Karpas-422 (cell line): ENCODE measurements at regions not wholly inside any gene's neighbourhood (a gene's known extent, or its start where the extent isn't known, plus 50 kb on each side); places are given as distances from the start of the nearest gene placed in this dataset.

Experiments used
- DNase-seq: peaks from one replicate; pipeline ENCODE4 v3.0.0-alpha.2; 2015
- H2AFZ ChIP-seq: fragments of 200-600 bp; sonication (generic); 2 replicates; pipeline ENCODE4 v1.6.1; 2014; ENCODE audit warnings: antibody characterized with exemption, low read length, mixed read lengths
- H3K27ac ChIP-seq: fragments of 200-600 bp; sonication (generic); 2 replicates; pipeline ENCODE4 v1.5.1; 2014; ENCODE audit warnings: mild to moderate bottlenecking, low read length, moderate library complexity
- H3K27me3 ChIP-seq: fragments of 200-600 bp; sonication (generic); 2 replicates; pipeline ENCODE4 v1.6.1; 2014; ENCODE audit warnings: low read length, mixed read lengths
- H3K36me3 ChIP-seq: fragments of 200-600 bp; sonication (generic); 2 replicates; pipeline ENCODE4 v1.6.1; 2014; ENCODE audit warnings: low read length, mixed read lengths; ENCODE audit not compliant: insufficient read depth
- H3K4me1 ChIP-seq: fragments of 200-600 bp; sonication (generic); 2 replicates; pipeline ENCODE4 v1.6.1; 2014; ENCODE audit warnings: mild to moderate bottlenecking, low read length, mixed read lengths
- H3K4me2 ChIP-seq: fragments of 200-600 bp; sonication (generic); 2 replicates; pipeline ENCODE4 v1.6.1; 2014; ENCODE audit warnings: low read length, low read depth, mild to moderate bottlenecking; ENCODE audit not compliant: poor library complexity, severe bottlenecking
- H3K4me3 ChIP-seq: fragments of 200-600 bp; sonication (generic); 2 replicates; pipeline ENCODE4 v1.5.1; 2014; ENCODE audit warnings: mild to moderate bottlenecking, antibody characterized with exemption, low read length, mixed read lengths
- H3K79me2 ChIP-seq: fragments of 200-600 bp; sonication (generic); 2 replicates; pipeline ENCODE4 v1.6.1; 2014; ENCODE audit warnings: mild to moderate bottlenecking, low read length, mixed read lengths
- H3K9ac ChIP-seq: fragments of 200-600 bp; sonication (generic); 2 replicates; pipeline ENCODE4 v1.6.0; 2014; ENCODE audit warnings: low read length
- H3K9me2 ChIP-seq: fragments of 200-600 bp; sonication (generic), shearing (Covaris generic); replicated peaks from 2 replicates; pipeline ENCODE4 v1.6.0; 2014; ENCODE audit warnings: mild to moderate bottlenecking, low read length, moderate library complexity; ENCODE audit not compliant: insufficient read depth
- H3K9me3 ChIP-seq: fragments of 300-700, 200-600 bp; sonication (generic); 2 replicates; pipeline ENCODE4 v1.6.1; 2014; ENCODE audit warnings: low read length, mixed read lengths
- H4K20me1 ChIP-seq: fragments of 200-600 bp; sonication (generic); 2 replicates; pipeline ENCODE4 v1.6.1; 2014; ENCODE audit warnings: mild to moderate bottlenecking, antibody characterized with exemption, low read length, low read depth; ENCODE audit not compliant: insufficient read depth

DNA sequence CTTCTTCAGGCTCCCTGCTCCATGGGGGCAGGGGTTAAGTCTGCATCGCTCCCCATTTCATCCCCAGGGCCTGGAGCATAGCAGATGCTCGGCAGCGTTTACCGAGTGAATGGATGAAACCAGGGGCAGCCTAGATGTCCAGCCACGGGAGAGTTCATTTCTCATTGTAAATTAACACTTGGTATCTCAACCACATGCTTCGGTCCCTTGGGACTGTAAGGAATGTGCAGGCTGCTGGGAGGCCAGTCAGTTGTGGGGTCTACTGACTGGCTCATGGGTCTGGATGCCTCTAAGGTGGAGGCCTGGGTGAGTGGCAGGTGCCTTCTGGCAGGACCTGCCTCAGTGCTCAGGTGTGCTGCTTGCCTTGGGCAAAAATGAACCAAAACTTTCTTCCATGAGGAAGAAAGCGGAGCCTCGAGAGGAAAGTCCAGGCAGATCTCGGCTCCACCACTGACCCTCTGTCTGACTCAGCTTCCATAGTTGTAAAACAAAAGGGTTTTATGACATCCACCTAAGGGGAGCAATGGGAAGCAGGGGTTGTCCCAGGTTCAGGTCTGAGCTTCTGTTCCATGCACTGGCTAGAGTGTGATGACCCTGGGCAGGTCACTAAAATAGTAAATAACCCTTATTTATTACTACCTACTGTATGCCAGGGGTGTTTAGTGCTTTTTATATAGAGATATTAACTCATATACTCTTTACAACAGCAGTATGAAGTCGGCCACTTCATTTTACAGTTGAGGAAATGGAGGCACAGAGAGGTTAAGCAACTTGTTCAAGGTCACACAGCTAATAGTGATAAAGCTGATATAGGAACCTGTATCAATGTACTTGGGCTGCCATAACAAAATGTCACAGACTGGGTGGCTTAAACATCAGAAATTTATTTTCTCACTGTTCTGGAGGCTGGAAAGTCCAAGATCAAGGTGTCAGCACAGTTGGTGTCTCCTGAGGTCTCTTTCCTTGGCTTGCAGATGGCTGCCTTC lies 144.3 kb upstream of the STX18 start:
- H3K9ac ChIP-seq = no peak overlapping the region
- no peaks in the 10 kb centered on the region for H3K79me2 ChIP-seq
- no peak overlapping the region for H3K27ac ChIP-seq
- H4K20me1 ChIP-seq = no peaks in the 10 kb centered on the region
- H3K9me2 ChIP-seq = no peaks in the 10 kb centered on the region
- H3K4me1 ChIP-seq = no peaks in the 10 kb centered on the region
- no peak for DNase-seq
- H3K4me2 ChIP-seq = no peak overlapping the region
- H3K36me3 ChIP-seq = no peaks in the 10 kb centered on the region
- H3K27me3 ChIP-seq = no peaks in the 10 kb centered on the region
- H3K4me3 ChIP-seq = no peak overlapping the region
- no peaks in the 10 kb centered on the region for H3K9me3 ChIP-seq
- no peak overlapping the region for H2AFZ ChIP-seq

- Histone ChIP-seq H3K27ac (no peak overlapping the region), H4K20me1 (no peaks in the 10 kb centered on the region), H2AFZ (no peak overlapping the region), H3K4me1 (no peaks in the 10 kb centered on the region), H3K36me3 (no peaks in the 10 kb centered on the region), H3K9ac (no peak overlapping the region), H3K79me2 (no peaks in the 10 kb centered on the region), H3K9me2 (no peaks in the 10 kb centered on the region), H3K4me3 (no peak overlapping the region), H3K9me3 (no peaks in the 10 kb centered on the region), H3K27me3 (no peaks in the 10 kb centered on the region), H3K4me2 (no peak overlapping the region)
- DNase-seq = no peak
Measured at GRCh38 chr4:4681653-4682052, 139.8 kb upstream of the STX18 start.

DNA sequence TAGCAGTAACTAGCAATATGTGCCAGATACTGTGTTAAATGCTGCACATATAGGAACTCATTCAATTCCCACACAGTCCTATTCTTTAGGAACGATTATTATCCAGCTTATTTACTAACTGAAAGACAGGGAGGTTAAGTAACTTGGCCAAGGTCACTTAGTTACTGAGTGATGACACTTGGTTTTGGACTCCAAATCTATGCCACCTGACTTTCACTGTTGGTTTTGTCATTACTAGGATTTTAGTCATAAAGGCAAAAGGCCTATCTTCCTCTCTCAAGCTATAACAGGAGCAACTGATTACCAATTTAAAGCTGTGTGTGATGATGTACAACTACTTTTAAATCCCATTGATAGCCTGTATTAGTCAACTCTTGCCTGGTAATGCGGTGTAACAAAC lies 138.9 kb upstream of the STX18 start:
- H3K9me3 ChIP-seq = no peaks in the 10 kb centered on the region
- no peaks in the 10 kb centered on the region for H3K79me2 ChIP-seq
- H3K36me3 ChIP-seq = no peaks in the 10 kb centered on the region
- H3K27me3 ChIP-seq = no peaks in the 10 kb centered on the region
- no peak overlapping the region for H3K4me2 ChIP-seq
- no peaks in the 10 kb centered on the region for H3K9me2 ChIP-seq
- H2AFZ ChIP-seq = no peak overlapping the region
- H3K9ac ChIP-seq = no peak overlapping the region
- DNase-seq = no peak
- H4K20me1 ChIP-seq = no peaks in the 10 kb centered on the region
- H3K4me3 ChIP-seq = no peak overlapping the region
- no peak overlapping the region for H3K27ac ChIP-seq
- H3K4me1 ChIP-seq = no peaks in the 10 kb centered on the region

GRCh38 chr4:4680243-4680642 lies 138.4 kb upstream of the STX18 start:
- H3K36me3 ChIP-seq = no peaks in the 10 kb centered on the region
- no peaks in the 10 kb centered on the region for H3K27me3 ChIP-seq
- H4K20me1 ChIP-seq = no peaks in the 10 kb centered on the region
- H3K9me3 ChIP-seq = no peaks in the 10 kb centered on the region
- H3K4me3 ChIP-seq = no peak overlapping the region
- H3K9me2 ChIP-seq = no peaks in the 10 kb centered on the region
- no peak overlapping the region for H3K4me2 ChIP-seq
- no peaks in the 10 kb centered on the region for H3K4me1 ChIP-seq
- H3K79me2 ChIP-seq = no peaks in the 10 kb centered on the region
- no peak overlapping the region for H3K27ac ChIP-seq
- H3K9ac ChIP-seq = no peak overlapping the region
- no peak overlapping the region for H2AFZ ChIP-seq
- DNase-seq = no peak

- Histone ChIP-seq H3K9me3 (no peaks in the 10 kb centered on the region), H3K4me3 (no peak overlapping the region), H3K27ac (no peak overlapping the region), H2AFZ (no peak overlapping the region), H3K4me2 (no peak overlapping the region), H3K9ac (no peak overlapping the region), H3K9me2 (no peaks in the 10 kb centered on the region), H4K20me1 (no peaks in the 10 kb centered on the region), H3K27me3 (no peaks in the 10 kb centered on the region), H3K36me3 (no peaks in the 10 kb centered on the region), H3K4me1 (no peaks in the 10 kb centered on the region), H3K79me2 (no peaks in the 10 kb centered on the region)
- DNase-seq = peak; percentile 53
Measured at GRCh38 chr4:4677556-4678522, 136.0 kb upstream of the STX18 start.

DNA sequence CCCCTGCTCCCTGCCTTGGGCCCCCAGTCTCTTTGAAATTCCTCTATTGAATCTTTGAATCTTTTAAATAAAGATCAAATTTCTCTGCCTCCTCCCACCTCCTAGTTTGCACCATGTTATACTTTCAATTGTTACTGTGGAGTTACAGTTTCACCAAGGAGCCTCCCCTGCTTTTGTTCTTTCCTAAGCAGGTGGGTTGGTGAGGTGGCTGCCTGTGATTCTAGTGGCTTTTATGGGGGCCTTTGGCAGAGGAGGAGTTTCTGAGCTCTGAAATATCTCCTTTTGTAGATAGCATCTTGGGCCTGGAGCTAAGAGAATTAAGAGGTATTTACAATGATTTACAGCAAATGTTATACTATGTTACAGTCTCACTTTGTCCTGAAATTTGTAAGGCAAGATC lies 133.8 kb upstream of the STX18 start:
- Histone ChIP-seq H3K9me2 (no peaks in the 10 kb centered on the region), H4K20me1 (no peaks in the 10 kb centered on the region), H3K79me2 (no peaks in the 10 kb centered on the region), H3K4me1 (no peaks in the 10 kb centered on the region), H3K4me3 (no peak overlapping the region), H3K9me3 (no peaks in the 10 kb centered on the region), H2AFZ (no peak overlapping the region), H3K36me3 (no peaks in the 10 kb centered on the region), H3K9ac (no peak overlapping the region), H3K27me3 (no peaks in the 10 kb centered on the region), H3K27ac (no peak overlapping the region), H3K4me2 (no peak overlapping the region)
- DNase-seq = no peak

DNA sequence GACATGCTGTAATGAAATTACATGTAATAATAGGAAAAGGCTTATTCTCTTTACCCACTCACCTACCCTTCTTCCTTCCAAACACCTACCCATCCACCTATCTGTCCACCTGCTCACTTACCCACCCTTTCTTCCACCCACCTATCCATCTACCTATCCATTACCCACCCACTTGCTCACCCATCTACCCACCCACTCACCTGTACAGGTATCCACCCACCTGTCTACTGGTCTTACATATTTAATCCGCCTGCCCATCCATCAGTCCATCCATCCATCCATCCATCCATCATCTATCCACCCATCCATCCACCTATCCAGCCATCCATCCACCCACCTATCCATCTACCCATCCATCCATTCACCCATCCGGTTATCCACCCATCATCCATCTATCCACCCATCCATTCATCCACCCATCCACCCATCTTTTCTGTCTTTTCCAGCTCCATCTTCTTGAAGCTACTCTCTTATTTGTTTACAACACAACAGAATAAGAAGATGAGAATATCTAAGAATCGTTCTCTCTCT lies 133.3 kb upstream of the STX18 start:
- H3K4me2 ChIP-seq = no peak overlapping the region
- H2AFZ ChIP-seq = no peak overlapping the region
- H3K9me2 ChIP-seq = no peaks in the 10 kb centered on the region
- H3K9me3 ChIP-seq = no peaks in the 10 kb centered on the region
- no peak for DNase-seq
- no peaks in the 10 kb centered on the region for H3K79me2 ChIP-seq
- H3K9ac ChIP-seq = no peak overlapping the region
- H3K4me1 ChIP-seq = no peaks in the 10 kb centered on the region
- no peaks in the 10 kb centered on the region for H3K36me3 ChIP-seq
- H3K27me3 ChIP-seq = no peaks in the 10 kb centered on the region
- no peak overlapping the region for H3K4me3 ChIP-seq
- H3K27ac ChIP-seq = no peak overlapping the region
- no peaks in the 10 kb centered on the region for H4K20me1 ChIP-seq

DNA sequence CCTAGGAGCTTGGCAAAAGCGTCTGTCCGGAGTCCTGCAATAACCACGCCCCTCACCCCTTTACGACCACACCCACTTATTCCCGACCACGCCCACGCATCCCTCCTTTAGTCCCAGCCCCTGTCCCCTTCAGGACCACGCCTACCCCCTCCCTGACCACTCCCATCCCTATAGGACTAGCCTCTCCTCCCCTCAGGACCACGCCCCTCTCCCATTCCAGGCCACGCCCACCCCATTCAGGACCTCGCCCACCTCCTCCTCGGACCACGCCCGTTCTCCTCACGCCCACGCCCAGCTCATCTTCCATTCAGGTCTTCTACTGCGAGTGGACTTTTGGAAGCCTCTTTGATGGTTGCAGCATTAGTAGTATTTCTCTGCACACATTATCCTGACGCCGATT lies 131.2 kb upstream of the STX18 start:
- Histone ChIP-seq H3K9me2 (no peaks in the 10 kb centered on the region), H3K4me1 (no peaks in the 10 kb centered on the region), H4K20me1 (no peaks in the 10 kb centered on the region), H3K36me3 (no peaks in the 10 kb centered on the region), H3K9me3 (no peaks in the 10 kb centered on the region), H2AFZ (no peak overlapping the region), H3K9ac (no peak overlapping the region), H3K27ac (no peak overlapping the region), H3K4me2 (no peak overlapping the region), H3K4me3 (no peak overlapping the region), H3K27me3 (no peaks in the 10 kb centered on the region), H3K79me2 (no peaks in the 10 kb centered on the region)
- DNase-seq = peak; percentile 56
